ENCODE measurements at regions not wholly inside any gene's neighbourhood (a gene's known extent, or its start where the extent isn't known, plus 50 kb on each side); places are given as distances from the start of the nearest gene placed in this dataset.
A peak's percentile ranks its signal among the peaks of the same experiment; 100 is the strongest.

DNA sequence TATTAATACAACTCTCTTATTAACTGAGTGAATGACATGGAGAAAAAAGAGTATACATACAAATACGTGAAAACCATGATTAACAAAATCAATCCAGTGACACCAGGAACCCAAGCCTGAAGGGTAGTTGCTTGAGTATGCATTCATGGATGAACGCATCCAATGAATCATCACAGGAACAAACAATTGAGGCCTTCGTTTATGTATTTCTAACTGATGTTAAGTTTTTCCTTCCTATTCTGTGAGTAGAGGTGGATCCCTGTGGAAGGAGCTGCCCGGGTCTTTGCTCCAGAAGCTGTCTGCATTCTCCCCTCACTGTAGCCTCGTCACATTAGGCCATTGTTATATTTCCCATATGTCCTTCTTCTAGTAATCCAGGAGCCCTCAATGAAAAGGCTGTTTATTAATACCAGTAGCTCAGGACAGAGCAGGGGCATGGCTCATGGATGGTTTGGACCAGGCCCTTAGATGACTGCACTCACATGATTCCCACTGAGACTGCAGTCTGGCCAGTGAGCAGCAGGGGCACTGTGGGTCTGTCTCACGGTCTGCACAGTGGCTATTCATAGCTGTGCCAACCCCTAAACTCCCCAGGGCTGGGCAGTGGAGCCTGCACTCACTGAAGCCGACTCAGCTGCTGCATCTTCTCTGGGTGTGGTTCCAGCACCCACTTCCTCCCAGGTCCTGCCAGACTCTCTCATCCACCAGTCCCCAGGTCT lies 128.1 kb upstream of the TOP3B start:
- TF ChIP-seq, protein P1, sequence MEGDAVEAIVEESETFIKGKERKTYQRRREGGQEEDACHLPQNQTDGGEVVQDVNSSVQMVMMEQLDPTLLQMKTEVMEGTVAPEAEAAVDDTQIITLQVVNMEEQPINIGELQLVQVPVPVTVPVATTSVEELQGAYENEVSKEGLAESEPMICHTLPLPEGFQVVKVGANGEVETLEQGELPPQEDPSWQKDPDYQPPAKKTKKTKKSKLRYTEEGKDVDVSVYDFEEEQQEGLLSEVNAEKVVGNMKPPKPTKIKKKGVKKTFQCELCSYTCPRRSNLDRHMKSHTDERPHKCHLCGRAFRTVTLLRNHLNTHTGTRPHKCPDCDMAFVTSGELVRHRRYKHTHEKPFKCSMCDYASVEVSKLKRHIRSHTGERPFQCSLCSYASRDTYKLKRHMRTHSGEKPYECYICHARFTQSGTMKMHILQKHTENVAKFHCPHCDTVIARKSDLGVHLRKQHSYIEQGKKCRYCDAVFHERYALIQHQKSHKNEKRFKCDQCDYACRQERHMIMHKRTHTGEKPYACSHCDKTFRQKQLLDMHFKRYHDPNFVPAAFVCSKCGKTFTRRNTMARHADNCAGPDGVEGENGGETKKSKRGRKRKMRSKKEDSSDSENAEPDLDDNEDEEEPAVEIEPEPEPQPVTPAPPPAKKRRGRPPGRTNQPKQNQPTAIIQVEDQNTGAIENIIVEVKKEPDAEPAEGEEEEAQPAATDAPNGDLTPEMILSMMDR (IDR thresholded peaks at IDR 0.05; ENCODE audit: control extremely low read depth, extremely low read depth, low read depth, missing control alignments) = peak; percentile 56
- CTCF ChIA-PET = interaction anchor here (0.7 to 5.0 kb wide), 30 partner anchors 9 to 125 kb away, joined by 3 to 39 read pairs (median 4); no protein-coding TSS in a partner anchor
- peak; percentile 87 for DNase-seq (ENCODE audit: extremely low spot score)
- POLR2A ChIA-PET = interaction anchor here (0.5 kb wide), 1 partner anchor 343 kb away, joined by 4 read pairs; no protein-coding TSS in a partner anchor

DNA sequence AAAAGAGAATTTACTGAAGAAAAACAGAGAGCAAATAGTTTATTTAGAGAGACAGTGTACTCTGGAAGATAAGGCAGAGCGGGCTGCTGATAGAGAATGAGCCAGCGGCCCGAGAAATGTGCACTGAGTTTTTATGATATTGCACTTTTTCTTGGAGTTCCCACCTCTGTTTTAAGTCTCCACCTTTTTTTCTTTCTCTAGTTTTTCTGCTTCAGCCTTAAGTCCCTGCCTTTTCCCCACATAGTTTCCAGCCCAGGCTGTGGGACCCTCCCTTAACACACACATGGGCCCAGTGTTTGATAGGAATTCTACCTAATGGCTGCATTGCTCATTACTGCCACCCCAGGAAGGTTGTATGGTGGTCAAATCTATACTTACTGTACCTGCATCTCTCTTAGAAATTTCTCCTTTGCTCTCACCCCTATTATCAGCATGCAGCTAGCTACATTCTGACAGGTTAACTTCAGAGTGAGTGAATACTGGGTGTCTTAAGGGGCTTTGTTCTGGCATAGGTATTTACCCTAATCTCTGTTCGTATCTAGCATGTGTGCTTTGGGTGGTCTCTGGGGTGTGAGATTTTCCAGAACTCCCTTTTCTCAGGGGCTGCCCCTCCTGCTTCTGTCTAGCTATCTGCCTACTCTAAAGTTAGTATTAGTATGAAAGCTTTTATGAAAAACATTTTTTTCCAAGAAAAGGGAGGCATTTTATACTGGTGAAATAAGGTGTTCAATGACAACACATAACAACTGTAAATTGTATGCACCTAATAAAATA lies 127.3 kb upstream of the TOP3B start:
- TF ChIP-seq, protein P1 (IDR thresholded peaks at IDR 0.05; ENCODE audit: control extremely low read depth, extremely low read depth, low read depth, missing control alignments) = no peak
- POLR2A ChIA-PET = no interaction called here
- no peak for DNase-seq (ENCODE audit: extremely low spot score)
- CTCF ChIA-PET = interaction anchor here (1.0 to 5.0 kb wide), 20 partner anchors 10 to 170 kb away, joined by 3 to 39 read pairs (median 6); no protein-coding TSS in a partner anchor

DNA sequence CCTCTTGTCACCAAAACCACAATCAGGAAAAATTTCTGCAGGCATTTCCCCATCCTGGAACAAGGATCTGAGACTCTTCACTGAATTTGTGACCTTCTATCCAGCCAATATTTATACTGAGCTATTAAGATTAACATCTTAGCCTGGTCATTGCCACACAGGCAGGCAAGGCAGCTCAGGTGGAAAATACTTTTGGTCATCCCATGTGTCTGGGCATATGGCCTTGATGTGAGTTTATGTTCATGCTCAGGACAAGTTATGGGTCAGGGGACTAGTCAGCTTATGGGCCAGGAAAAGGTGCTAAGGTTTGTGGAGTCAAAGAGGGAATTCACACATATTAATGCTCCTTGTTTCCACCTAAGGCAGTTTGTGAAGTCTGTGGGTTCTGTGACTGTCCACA lies 124.3 kb upstream of the TOP3B start:
- CTCF ChIA-PET = interaction anchor here (1.1 to 5.0 kb wide), 4 partner anchors 7 to 86 kb away, joined by 3 to 39 read pairs (median 6); no protein-coding TSS in a partner anchor
- DNase-seq (ENCODE audit: extremely low spot score) = no peak
- POLR2A ChIA-PET = no interaction called here
- TF ChIP-seq, protein P1 (IDR thresholded peaks at IDR 0.05; ENCODE audit: control extremely low read depth, extremely low read depth, low read depth, missing control alignments) = no peak

DNA sequence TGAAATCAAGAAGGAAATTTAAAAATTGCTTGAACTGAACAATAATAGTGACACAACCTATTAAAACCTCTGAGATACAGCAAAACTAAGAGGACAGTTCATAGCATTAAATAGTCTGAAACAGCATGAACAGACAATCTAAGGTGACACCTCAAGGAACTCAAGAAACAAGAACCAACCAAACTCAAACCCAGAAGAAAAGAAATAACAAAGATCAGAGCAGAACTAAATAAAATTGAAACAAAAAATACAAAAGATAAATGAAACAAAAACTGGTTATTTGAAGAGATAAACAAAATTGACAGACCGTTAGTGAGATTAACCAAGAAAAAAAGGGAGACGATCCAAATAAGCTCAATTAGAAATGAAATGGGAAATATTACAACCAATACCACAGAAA lies 122.8 kb upstream of the TOP3B start:
- no peak for DNase-seq (ENCODE audit: extremely low spot score)
- CTCF ChIA-PET = no interaction called here
- POLR2A ChIA-PET = no interaction called here
- TF ChIP-seq, protein P1 (IDR thresholded peaks at IDR 0.05; ENCODE audit: control extremely low read depth, extremely low read depth, low read depth, missing control alignments) = no peak

DNA sequence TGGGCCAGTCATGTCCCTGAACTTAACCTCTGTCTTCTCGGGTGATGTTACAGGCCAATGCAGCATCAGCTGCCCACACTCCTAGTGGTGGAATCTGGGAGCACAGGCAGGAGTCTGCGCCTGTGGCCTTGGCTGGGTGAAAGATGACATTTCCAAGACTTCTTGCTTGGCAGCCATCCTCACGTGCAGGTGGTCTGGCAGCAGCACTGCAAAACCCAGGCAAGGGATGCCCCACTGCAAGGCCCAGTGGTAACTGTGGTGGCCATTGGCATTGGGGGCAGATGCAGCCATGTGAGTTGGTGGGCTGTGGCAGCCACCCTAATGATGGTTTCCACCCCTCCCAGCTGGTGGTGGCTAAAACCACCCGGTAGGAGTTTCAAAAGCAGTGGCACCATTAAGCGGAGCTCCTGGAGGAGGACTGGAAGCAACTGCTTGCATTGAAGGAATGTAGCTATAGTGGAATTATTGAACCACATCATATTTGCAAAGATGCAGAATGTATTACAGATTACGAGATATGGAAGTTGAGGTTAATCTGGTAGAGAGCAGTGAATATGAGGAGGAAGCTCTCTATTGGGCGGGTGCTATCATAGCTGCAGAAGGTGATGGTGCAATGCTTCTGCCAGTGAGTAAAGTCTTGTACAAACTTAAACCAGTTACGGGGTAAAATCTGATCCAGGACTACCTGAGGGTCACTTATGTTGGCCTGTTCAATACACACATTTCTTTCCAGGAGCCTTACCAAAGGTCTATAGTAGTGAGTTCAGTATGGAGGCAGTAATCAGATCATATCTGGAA lies 120.7 kb upstream of the TOP3B start:
- ChIA-PET POLR2A (no interaction called here), CTCF (interaction anchor here (1.0 kb wide), 1 partner anchor 93 kb away, joined by 5 read pairs; no protein-coding TSS in a partner anchor)
- TF ChIP-seq, protein P1 (IDR thresholded peaks at IDR 0.05; ENCODE audit: control extremely low read depth, extremely low read depth, low read depth, missing control alignments) = peak; percentile 6
- DNase-seq (ENCODE audit: extremely low spot score) = no peak
